Natural killer cell (primary cell): ENCODE measurements at regions not wholly inside any gene's neighbourhood (a gene's known extent, or its start where the extent isn't known, plus 50 kb on each side); places are given as distances from the start of the nearest gene placed in this dataset.
A peak's percentile ranks its signal among the peaks of the same experiment; 100 is the strongest.

Experiments used
- ATAC-seq, 3 donors: fragments of 150-1000 bp in 2 of 3; fragments of 200-7000 bp in 1 of 3; cut with Tn5 transposase; 1 replicate in 1 of 3; 2 replicates in 2 of 3; pipeline ENCODE4 v1.10.0; 2021; ENCODE audit warnings: mild to moderate bottlenecking in 2 of 3, moderate library complexity in 2 of 3
- DNase-seq, 2 donors: peaks; one replicate each; pipeline versions ENCODE4 v3.0.0 to v3.0.0-alpha.2; 2013 to 2021; ENCODE audit warnings: mixed read lengths in 1 of 2
- H3K27ac ChIP-seq: one replicate; pipeline ENCODE4 v1.5.1; 2013; ENCODE audit warnings: mild to moderate bottlenecking, low read length
- H3K27me3 ChIP-seq: one replicate; pipeline ENCODE4 v1.6.1; 2013; ENCODE audit warnings: low read length; ENCODE audit not compliant: control insufficient read depth, insufficient read depth
- H3K36me3 ChIP-seq: one replicate; pipeline ENCODE4 v1.6.1; 2013; ENCODE audit warnings: low read length; ENCODE audit not compliant: control insufficient read depth, insufficient read depth
- H3K4me1 ChIP-seq: one replicate; pipeline ENCODE4 v1.6.1; 2013; ENCODE audit warnings: low read length; ENCODE audit not compliant: control insufficient read depth, insufficient read depth
- H3K4me3 ChIP-seq: one replicate; pipeline ENCODE4 v1.5.1; 2013; ENCODE audit warnings: low read length
- H3K9me3 ChIP-seq: one replicate; pipeline ENCODE4 v1.6.1; 2013; ENCODE audit warnings: low read length; ENCODE audit not compliant: control insufficient read depth, insufficient read depth
- H3K27ac Mint-ChIP-seq, 2 donors: one replicate each; pipeline ENCODE4 v1.8.0; 2022; ENCODE audit warnings: mild to moderate bottlenecking in 2 of 2, mixed read lengths in 2 of 2, moderate library complexity in 1 of 2
- H3K27me3 Mint-ChIP-seq, 2 donors: one replicate each; pipeline ENCODE4 v1.8.0; 2022; ENCODE audit warnings: low read depth in 2 of 2, mixed read lengths in 2 of 2
- H3K36me3 Mint-ChIP-seq: one replicate; pipeline ENCODE4 v1.8.0; 2022; ENCODE audit warnings: mixed read lengths
- H3K4me1 Mint-ChIP-seq, 2 donors: one replicate each; pipeline ENCODE4 v1.8.0; 2022; ENCODE audit warnings: mixed read lengths in 2 of 2
- H3K4me3 Mint-ChIP-seq: one replicate; pipeline ENCODE4 v1.8.0; 2022; ENCODE audit warnings: mild to moderate bottlenecking, moderate library complexity, mixed read lengths
- H3K9me3 Mint-ChIP-seq, 2 donors: one replicate each; pipeline ENCODE4 v1.8.0; 2022; ENCODE audit warnings: mixed read lengths in 2 of 2
- CTCF ChIP-seq: fragments of 200-600 bp; IDR thresholded peaks from one replicate; pipeline ENCODE4 v1.8.0; 2022; ENCODE audit warnings: antibody characterized with exemption
- WGBS: methylation state at CpG from one replicate; pipeline ENCODE4 v1.1.7; 2013; ENCODE audit warnings: missing lambda C conversion rate; ENCODE audit not compliant: insufficient coverage; 5-methylcytosine and 5-hydroxymethylcytosine counted together
- intact Hi-C: fragments of 100-400 bp; cut with micrococcal nuclease; formaldehyde crosslinking; loops from one replicate; pipeline ENCODE4 v1.14.2; 2022

GRCh38 chr11:19311308-19312030, 70.7 kb upstream of the E2F8 start:
- 31% methylated on average over 3 of the region's 3 CpGs for whole genome bisulfite sequencing
- H3K9me3 Mint-ChIP-seq, result no peaks in the 10 kb centered on the region
- peak; percentile 71 for TF ChIP-seq CTCF
- no peak overlapping the region for H3K27ac Mint-ChIP-seq
- H3K36me3 ChIP-seq, result no peaks in the 10 kb centered on the region
- H3K4me3 Mint-ChIP-seq, result no peak overlapping the region
- DNase-seq (peak; percentile 32 to 52), ATAC-seq (peak; percentile 59 to 85 (median 68))
- intact Hi-C loops, result no loop called here
- no peaks in the 10 kb centered on the region for H3K9me3 ChIP-seq
- H3K27me3 Mint-ChIP-seq, result peaks cover 0 to 3% of the 10 kb centered on the region in 2 donors
- no peaks in the 10 kb centered on the region for H3K27me3 ChIP-seq
- peaks cover 5% of the 10 kb centered on the region for H3K4me1 ChIP-seq
- H3K4me1 Mint-ChIP-seq, result peaks cover 6% of the 10 kb centered on the region in 2 donors
- H3K27ac ChIP-seq, result no peak overlapping the region
- H3K4me3 ChIP-seq, result no peak overlapping the region
- H3K36me3 Mint-ChIP-seq, result no peaks in the 10 kb centered on the region

GRCh38 chr11:19307498-19307897, 66.8 kb upstream of the E2F8 start:
- H3K4me1 Mint-ChIP-seq, result peaks cover 6% of the 10 kb centered on the region in 2 donors
- ATAC-seq, result no peak
- WGBS, result 46% methylated on average over 4 of the region's 6 CpGs
- Histone ChIP-seq H3K27ac (no peak overlapping the region), H3K9me3 (no peaks in the 10 kb centered on the region), H3K4me3 (no peak overlapping the region), H3K36me3 (no peaks in the 10 kb centered on the region), H3K27me3 (no peaks in the 10 kb centered on the region), H3K4me1 (peaks cover 5% of the 10 kb centered on the region)
- H3K4me3 Mint-ChIP-seq, result no peak overlapping the region
- no peaks in the 10 kb centered on the region for H3K9me3 Mint-ChIP-seq
- no peak for TF ChIP-seq CTCF
- no peak overlapping the region for H3K27ac Mint-ChIP-seq
- H3K27me3 Mint-ChIP-seq, result peaks cover 3 to 8% of the 10 kb centered on the region in 2 donors
- no peak for DNase-seq
- H3K36me3 Mint-ChIP-seq, result no peaks in the 10 kb centered on the region
- intact Hi-C loops, result no loop called here

- 90% methylated on average over 8 of the region's 9 CpGs for WGBS
- no peak for TF ChIP-seq CTCF
- no peak overlapping the region for H3K27ac Mint-ChIP-seq
- no peak overlapping the region for H3K4me3 Mint-ChIP-seq
- peaks cover 2% of the 10 kb centered on the region for H3K4me1 ChIP-seq
- H3K27me3 ChIP-seq, result no peaks in the 10 kb centered on the region
- peaks cover 3 to 8% of the 10 kb centered on the region in 2 donors for H3K27me3 Mint-ChIP-seq
- DNase-seq (no peak), ATAC-seq (no peak)
- H3K27ac ChIP-seq, result no peak overlapping the region
- H3K36me3 ChIP-seq, result no peaks in the 10 kb centered on the region
- H3K4me1 Mint-ChIP-seq, result peaks cover 2 to 4% of the 10 kb centered on the region in 2 donors
- no peak overlapping the region for H3K4me3 ChIP-seq
- intact Hi-C loops, result no loop called here
- no peaks in the 10 kb centered on the region for H3K36me3 Mint-ChIP-seq
- H3K9me3 ChIP-seq, result no peaks in the 10 kb centered on the region
- H3K9me3 Mint-ChIP-seq, result no peaks in the 10 kb centered on the region
Measured at GRCh38 chr11:19306179-19306944, 65.6 kb upstream of the E2F8 start.
